MCF 10A (cell line): ENCODE measurements at regions not wholly inside any gene's neighbourhood (a gene's known extent, or its start where the extent isn't known, plus 50 kb on each side); places are given as distances from the start of the nearest gene placed in this dataset.

Experiments used
- BruUV-seq: library from RNA; stranded (reverse); fragments of 400-500 nt; replicated peaks from 2 replicates; lab custom pipeline; 2021; lab: Mats Ljungman, UMichigan
- CTCF ChIA-PET: fragments of 300-600 bp; sonication (Branson Sonifier 250); formaldehyde crosslinking; extraction: SDS; loops from one replicate; lab custom pipeline; 2021; ENCODE audit warnings: antibody characterized with exemption, inconsistent platforms; lab: Yijun Ruan, JAX
- POLR2A ChIA-PET: fragments of 300-600, 350-650 bp; sonication (Branson Sonifier 250); formaldehyde crosslinking; extraction: SDS; loops from one replicate; lab custom pipeline; 2020; ENCODE audit warnings: antibody characterized with exemption, inconsistent platforms; lab: Yijun Ruan, JAX
- DNase-seq: peaks from one replicate; pipeline ENCODE4 v3.0.0-alpha.2; 2018; ENCODE audit not compliant: unreplicated experiment
- H3K27ac Mint-ChIP-seq: one replicate; pipeline ENCODE4 v1.8.0; 2022; ENCODE audit warnings: mild to moderate bottlenecking, low read depth, mixed read lengths; ENCODE audit not compliant: unreplicated experiment
- H3K27me3 Mint-ChIP-seq: one replicate; pipeline ENCODE4 v1.8.0; 2022; ENCODE audit warnings: mixed read lengths; ENCODE audit not compliant: insufficient read depth, unreplicated experiment
- H3K36me3 Mint-ChIP-seq: one replicate; pipeline ENCODE4 v1.8.0; 2022; ENCODE audit warnings: mild to moderate bottlenecking, moderate library complexity, mixed read lengths; ENCODE audit not compliant: insufficient read depth, unreplicated experiment
- H3K4me1 Mint-ChIP-seq: one replicate; pipeline ENCODE4 v1.8.0; 2022; ENCODE audit warnings: mixed read lengths; ENCODE audit not compliant: insufficient read depth, unreplicated experiment
- H3K4me3 Mint-ChIP-seq: one replicate; pipeline ENCODE4 v1.8.0; 2022; ENCODE audit warnings: mild to moderate bottlenecking, moderate library complexity, mixed read lengths; ENCODE audit not compliant: unreplicated experiment
- H3K9me3 Mint-ChIP-seq: one replicate; pipeline ENCODE4 v1.8.0; 2022; ENCODE audit warnings: mixed read lengths; ENCODE audit not compliant: unreplicated experiment
- intact Hi-C: fragments of 100-400 bp; cut with micrococcal nuclease; formaldehyde crosslinking; loops from 2 replicates; pipeline ENCODE4 v1.14.1; 2022
- TF ChIP-seq, protein P1 (sequence below): fragments of 200-600 bp; IDR thresholded peaks from one replicate; pipeline ENCODE4 v1.8.0; 2022; ENCODE audit warnings: antibody characterized with exemption, mild to moderate bottlenecking; ENCODE audit not compliant: unreplicated experiment

DNA sequence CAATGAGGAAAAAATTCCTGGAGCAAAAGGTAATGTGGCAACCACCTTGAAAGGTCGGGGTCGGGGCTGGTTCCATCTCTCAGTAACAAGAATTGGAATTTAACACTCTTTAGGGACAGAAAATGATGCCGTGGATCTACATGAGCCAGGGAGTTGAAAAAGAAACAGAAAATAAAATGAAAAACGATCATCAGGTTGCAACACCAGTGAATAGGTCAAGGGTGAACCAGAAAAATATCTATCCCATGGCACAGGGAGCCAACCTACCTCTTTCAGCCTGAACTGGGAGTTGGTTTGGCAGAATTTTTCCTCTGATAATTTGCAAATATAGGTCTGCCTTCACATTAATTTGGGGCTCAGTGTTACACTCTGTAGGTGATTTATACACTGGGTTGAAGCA, 93.7 kb downstream of the C4orf33 start:
- peak; percentile 3 for DNase-seq
- CTCF ChIA-PET = no interaction called here

DNA sequence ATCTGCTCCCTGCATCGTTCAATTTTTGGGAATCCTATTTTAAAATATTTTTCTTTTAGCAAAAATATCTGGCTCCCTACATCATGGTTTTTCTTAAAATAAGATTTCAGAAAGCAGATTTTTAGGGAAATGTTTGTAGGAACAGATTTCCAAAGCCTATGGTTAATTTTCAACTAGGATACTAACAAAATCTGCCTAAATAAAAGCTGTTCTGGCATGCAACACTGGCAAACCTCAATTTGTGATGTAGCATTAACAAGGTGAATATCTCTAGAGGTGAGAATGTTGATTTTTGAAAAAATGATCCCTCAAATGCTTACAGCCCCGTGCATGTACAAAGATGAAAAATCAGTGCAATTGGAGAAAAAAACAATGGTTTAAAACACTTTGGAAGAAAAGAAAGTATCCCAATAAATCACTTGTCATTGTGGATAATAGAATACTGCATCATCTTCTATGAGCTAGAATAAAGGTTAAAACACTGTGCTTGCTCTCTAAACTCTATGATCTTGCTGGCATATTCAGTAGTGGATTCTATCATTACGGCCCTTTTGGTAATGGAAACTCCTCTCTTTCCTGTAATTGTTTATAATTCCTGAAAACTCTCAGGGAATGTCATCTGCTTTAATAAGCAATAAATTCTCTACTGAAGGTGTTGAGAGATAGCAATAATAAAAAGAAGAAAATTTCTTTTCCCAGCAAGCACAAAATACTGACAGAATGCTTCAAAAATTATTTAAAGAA, 97.6 kb downstream of the C4orf33 start:
- intact Hi-C loops = no loop called here
- no peak overlapping the region for H3K4me3 Mint-ChIP-seq
- H3K9me3 Mint-ChIP-seq = no peaks in the 10 kb centered on the region
- BruUV-seq = no TSS peak
- H3K36me3 Mint-ChIP-seq = no peaks in the 10 kb centered on the region
- H3K27me3 Mint-ChIP-seq = no peaks in the 10 kb centered on the region
- POLR2A ChIA-PET = no interaction called here
- CTCF ChIA-PET = no interaction called here
- no peak overlapping the region for H3K27ac Mint-ChIP-seq
- DNase-seq = no peak
- TF ChIP-seq, protein P1, sequence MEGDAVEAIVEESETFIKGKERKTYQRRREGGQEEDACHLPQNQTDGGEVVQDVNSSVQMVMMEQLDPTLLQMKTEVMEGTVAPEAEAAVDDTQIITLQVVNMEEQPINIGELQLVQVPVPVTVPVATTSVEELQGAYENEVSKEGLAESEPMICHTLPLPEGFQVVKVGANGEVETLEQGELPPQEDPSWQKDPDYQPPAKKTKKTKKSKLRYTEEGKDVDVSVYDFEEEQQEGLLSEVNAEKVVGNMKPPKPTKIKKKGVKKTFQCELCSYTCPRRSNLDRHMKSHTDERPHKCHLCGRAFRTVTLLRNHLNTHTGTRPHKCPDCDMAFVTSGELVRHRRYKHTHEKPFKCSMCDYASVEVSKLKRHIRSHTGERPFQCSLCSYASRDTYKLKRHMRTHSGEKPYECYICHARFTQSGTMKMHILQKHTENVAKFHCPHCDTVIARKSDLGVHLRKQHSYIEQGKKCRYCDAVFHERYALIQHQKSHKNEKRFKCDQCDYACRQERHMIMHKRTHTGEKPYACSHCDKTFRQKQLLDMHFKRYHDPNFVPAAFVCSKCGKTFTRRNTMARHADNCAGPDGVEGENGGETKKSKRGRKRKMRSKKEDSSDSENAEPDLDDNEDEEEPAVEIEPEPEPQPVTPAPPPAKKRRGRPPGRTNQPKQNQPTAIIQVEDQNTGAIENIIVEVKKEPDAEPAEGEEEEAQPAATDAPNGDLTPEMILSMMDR = no peak
- H3K4me1 Mint-ChIP-seq = no peaks in the 10 kb centered on the region

More for the DNA sequence above, 93.7 kb downstream of the C4orf33 start:
- POLR2A ChIA-PET = no interaction called here
- Mint-ChIP-seq H3K36me3 (no peaks in the 10 kb centered on the region), H3K27me3 (no peaks in the 10 kb centered on the region), H3K9me3 (no peaks in the 10 kb centered on the region), H3K4me1 (no peaks in the 10 kb centered on the region), H3K4me3 (no peak overlapping the region), H3K27ac (no peak overlapping the region)
- intact Hi-C loops = no loop called here
- TF ChIP-seq, protein P1 = no peak
- no TSS peak for BruUV-seq

DNA sequence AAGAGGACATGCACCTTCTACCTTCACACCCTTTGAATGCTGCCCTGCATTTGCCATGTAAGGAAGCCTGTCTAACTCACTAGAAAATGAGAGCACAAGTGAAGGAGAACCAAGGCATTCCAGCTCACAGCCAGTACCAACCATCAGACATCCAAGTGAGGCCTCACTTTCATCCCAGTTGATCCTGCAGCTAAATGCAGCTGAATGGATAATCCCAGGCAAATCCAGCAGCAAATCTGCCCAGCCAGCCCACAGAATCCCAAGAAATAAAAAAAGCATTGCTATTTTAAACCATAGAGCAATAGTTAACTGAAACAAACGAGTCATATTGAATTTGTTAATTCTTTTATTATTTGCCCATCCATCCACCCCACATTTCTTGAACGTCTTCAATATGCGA, 112.5 kb downstream of the C4orf33 start:
- BruUV-seq = no TSS peak

DNA sequence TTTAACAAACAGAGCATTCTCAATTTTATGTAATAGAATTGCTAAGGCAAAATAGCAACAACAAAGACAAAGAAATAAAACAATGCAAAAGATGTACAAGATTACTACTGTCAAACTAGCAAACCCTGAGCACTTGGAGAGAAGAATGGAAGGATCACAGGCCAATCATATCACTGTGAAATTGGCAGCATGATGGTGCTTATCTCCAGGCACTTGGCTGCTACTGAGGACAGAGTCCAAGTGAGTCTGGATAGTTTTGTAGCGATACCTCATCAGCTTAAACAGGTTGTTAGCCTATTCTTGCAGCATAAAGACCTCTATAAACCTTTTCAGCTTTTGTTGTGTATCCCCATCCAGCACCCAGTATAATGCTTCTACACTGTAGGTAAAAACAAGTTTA, 117.7 kb downstream of the C4orf33 start:
- ChIA-PET POLR2A (no interaction called here), CTCF (no interaction called here)
- Mint-ChIP-seq H3K9me3 (no peaks in the 10 kb centered on the region), H3K27ac (no peak overlapping the region), H3K4me3 (no peak overlapping the region), H3K36me3 (no peaks in the 10 kb centered on the region), H3K4me1 (no peaks in the 10 kb centered on the region), H3K27me3 (no peaks in the 10 kb centered on the region)
- intact Hi-C loops = no loop called here
- no TSS peak for BruUV-seq
- DNase-seq = no peak
- TF ChIP-seq, protein P1 = no peak

More for the DNA sequence above, 112.5 kb downstream of the C4orf33 start:
- Mint-ChIP-seq H3K4me3 (no peak overlapping the region), H3K4me1 (no peaks in the 10 kb centered on the region), H3K27ac (no peak overlapping the region), H3K27me3 (no peaks in the 10 kb centered on the region), H3K36me3 (no peaks in the 10 kb centered on the region), H3K9me3 (no peaks in the 10 kb centered on the region)
- DNase-seq = no peak
- ChIA-PET CTCF (no interaction called here), POLR2A (no interaction called here)
- intact Hi-C loops = no loop called here
- TF ChIP-seq, protein P1 = no peak
